ENCODE measurements at regions not wholly inside any gene's neighbourhood (a gene's known extent, or its start where the extent isn't known, plus 50 kb on each side); places are given as distances from the start of the nearest gene placed in this dataset.
"Not testable (repeated sequence)": the region's sequence is repeated elsewhere in the genome, so short reads cannot be mapped to it uniquely, and the experiment has no call there.

DNA sequence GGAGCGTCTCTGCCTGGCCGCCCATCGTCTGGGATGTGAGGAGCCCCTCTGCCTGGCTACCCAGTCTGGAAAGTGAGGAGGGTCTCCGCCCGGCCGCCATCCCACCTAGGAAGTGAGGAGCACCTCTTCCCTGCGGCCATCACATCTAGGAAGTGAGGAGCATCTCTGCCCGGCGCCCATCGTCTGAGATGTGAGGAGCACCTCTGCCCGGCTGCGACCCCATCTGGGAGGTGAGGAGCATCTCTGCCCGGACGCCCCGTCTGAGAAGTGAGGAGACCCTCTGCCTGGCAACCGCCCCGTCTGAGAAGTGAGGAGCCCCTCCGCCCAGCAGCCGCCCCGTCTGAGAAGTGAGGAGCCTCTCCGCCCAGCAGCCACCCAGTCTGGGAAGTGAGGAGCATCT lies 84.5 kb downstream of the IDS start:
- not testable (repeated sequence) for DNase-seq

GRCh38 chrX:149398027-149398426 lies 107.1 kb downstream of the IDS start:
- DNase-seq = no peak

- no peak for DNase-seq
Measured at GRCh38 chrX:149392921-149393320, 112.2 kb downstream of the IDS start.

DNA sequence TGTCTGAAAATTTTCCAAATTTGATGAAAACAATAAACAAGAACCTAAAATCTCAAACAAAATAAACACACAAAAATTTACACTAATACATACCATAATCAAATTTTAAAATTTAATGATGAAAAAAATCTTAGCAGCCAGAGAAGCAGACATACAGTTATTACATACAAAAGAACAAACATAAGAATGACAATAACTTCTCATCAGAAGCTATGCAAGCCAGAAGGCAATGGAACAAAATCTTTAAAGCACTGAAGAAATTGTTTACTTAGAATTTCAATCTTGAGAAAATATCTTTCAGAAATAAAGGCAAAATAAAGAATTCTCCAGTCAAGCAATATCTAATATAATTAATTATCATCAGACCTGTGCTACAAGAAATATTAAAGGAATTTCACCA lies 121.3 kb downstream of the IDS start:
- DNase-seq = no peak

GRCh38 chrX:149374751-149375150 lies 130.4 kb downstream of the IDS start:
- no peak for DNase-seq

DNA sequence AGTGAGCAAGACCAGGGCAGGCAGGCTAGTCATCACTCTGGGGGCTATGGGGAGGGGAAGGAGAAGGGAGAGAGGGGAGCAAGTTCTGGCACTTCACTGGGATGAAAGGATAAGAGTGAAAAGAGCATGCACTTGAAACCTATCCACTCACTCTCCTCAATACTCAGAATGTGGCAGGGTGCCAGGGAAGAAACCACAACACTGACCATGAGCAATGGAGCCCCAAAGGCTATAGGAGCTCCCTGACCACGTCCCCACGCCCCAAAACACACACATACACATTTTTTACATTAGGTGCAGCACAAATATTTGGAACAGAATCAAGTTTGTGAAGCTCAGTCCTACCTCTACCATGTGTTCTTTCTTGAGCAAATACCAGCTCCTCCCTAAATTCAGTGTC lies 132.2 kb downstream of the IDS start:
- DNase-seq = no peak

DNA sequence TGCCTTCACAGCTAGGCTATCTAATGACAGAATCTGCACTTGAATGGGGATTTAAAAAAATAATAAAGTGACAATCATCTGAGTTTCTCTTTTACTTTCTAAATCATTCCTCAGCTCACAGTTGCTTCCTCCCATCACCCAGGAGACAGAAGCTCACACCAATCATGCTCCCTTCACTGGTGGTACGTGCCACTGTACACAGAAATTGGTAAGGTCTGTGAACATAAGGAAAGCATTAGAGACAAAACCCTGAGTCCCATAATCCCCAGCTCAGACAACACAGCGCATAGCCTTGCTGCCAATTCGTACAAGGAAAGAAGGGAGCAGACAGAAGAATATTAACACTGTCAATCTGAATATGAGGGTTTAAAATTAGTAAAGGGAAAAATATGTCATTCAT lies 133.1 kb downstream of the IDS start:
- DNase-seq = no peak

DNA sequence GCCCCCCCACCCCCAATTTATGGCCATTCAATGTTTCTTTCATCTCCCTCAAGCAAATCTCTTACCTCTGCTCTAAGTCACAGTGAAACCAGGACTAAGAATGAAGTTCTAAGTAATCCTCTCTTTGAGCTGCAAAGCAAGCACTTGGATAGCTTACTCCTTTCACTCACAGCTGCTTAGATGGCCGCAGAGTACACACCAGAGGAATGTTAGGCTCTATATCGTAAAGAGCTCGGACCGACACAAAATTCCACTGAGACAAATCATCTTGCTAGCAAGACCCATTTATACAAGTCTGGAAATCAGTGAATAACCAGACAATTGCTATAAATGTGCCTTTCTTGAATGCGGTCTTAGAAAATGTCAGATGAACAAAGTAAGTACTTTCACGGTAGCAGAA lies 135.0 kb downstream of the IDS start:
- DNase-seq = no peak

GRCh38 chrX:149365552-149365951 lies 139.6 kb downstream of the IDS start:
- no peak for DNase-seq

DNA sequence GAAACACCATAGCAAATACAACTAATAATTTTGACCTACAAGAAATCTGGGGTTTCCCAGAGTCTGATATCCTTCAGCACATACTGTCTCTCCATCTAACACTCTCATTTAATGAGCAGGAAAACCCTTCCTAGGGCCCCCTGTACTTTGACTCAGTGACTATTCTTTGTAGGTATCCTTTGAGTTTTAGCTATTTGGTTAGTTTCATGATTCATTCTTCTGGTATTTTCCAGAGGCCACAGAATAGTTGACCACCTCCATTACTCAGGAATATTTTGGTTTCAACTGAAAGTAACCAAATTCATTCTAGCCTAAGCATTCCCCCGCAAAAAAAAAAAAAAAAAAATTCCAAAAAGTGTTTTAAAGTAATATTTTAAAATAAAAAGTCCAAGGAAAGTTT lies 140.0 kb downstream of the IDS start:
- no peak for DNase-seq

DNA sequence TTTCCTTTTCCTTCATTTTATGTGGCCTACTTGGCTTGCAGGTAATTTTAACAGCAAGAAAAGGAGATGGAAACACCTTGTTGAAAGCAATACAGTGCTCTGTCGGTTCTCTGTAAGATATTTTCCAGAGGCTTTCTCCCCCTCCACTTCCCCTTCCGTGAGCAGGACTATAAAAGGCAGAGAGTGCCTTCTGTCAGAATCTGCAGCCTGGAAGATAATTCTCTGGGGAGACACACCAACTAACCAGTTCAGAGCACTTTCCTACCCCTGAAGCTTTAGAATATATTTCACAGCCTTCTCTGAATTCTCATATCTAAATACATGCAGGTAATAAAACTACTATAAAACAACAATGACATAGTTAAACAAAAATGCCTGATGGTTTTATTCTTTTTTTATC lies 141.1 kb downstream of the IDS start:
- DNase-seq = no peak

- DNase-seq = no peak
Measured at GRCh38 chrX:149346306-149346705, 158.8 kb downstream of the IDS start.

- DNase-seq = no peak
Measured at GRCh38 chrX:149322316-149322715, 182.8 kb downstream of the IDS start.

GRCh38 chrX:149313871-149314371 lies 191.2 kb downstream of the IDS start:
- DNase-seq = no peak

GRCh38 chrX:149312988-149313387 lies 192.1 kb downstream of the IDS start:
- DNase-seq = no peak

GRCh38 chrX:149312097-149312496 lies 193.0 kb downstream of the IDS start:
- no peak for DNase-seq

- DNase-seq = no peak
Measured at GRCh38 chrX:149302705-149303104, 202.4 kb downstream of the IDS start.

GRCh38 chrX:149298111-149298510 lies 207.0 kb downstream of the IDS start:
- no peak for DNase-seq

GRCh38 chrX:149296092-149296491 lies 209.0 kb downstream of the IDS start:
- no peak for DNase-seq

- DNase-seq = peak; percentile 0
Measured at GRCh38 chrX:149286940-149287349, 218.2 kb downstream of the IDS start.

- no peak for DNase-seq
Measured at GRCh38 chrX:149284616-149285015, 220.5 kb downstream of the IDS start.

GRCh38 chrX:149283853-149284252 lies 221.3 kb downstream of the IDS start:
- no peak for DNase-seq

- no peak for DNase-seq
Measured at GRCh38 chrX:149282909-149283308, 222.2 kb downstream of the IDS start.

DNA sequence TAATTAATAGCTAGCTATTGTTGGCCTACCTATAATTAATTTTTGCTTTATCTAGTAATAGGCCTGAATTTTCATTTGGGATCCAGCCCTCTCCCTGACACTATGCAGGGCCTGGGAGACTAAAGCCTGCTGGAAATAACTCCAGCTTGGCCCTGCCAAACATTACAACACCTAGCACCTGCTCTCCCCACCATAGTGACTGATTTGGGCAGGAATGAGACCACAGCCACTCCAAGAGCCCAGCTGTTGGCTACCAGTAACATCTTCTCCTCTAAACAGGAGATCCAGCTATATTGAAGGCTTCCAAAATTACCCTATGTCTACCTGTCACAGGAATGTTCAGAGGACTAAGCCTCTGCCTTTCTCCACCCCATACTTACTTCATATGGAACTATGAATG lies 225.1 kb downstream of the IDS start:
- no peak for DNase-seq

DNA sequence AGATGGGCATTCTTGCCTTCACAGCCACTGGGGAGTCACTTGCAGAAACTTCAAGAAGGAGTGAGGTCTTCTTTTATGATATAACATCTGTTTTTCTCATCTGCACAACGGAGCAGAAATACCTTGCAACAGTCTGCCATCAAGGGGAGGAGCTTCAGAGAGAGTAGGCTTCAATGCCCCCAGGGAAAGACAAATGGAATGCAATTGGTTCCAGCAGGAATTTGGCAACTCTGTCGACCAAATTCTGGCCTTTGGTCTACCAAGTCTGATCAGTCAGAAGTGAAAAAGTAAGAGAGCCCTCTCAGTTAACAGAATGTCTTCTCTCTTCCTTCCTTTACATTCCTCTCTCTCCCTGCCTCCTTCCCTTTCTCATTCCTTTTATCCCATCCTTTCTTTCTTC lies 229.3 kb downstream of the IDS start:
- no peak for DNase-seq

DNA sequence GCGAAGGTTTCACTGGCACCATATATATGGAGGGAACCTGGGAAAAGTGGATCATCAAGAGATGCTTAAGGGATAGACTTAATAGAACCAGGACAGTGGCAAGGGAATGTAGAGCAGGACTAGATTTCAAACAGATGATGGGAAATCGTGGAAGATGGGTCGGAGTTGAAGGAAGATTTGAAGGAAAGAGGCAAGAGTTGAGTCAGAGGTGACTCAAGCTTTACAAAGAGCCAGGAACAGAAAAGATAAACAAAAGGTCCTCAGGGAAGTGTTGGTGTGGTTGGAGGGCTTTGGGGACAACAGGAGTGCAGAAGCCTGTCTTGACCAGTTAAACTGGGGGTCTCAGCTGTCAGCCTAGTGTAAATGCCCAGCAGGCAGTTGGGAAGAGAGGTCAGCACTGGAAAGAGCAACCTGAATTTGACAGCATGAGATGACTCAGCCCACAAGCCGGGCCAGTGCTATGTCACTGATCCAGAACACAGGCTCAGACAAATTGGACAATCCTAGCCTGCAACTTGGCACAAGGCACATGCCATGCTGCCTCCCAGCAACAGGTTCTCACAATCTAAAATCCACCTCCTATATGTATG lies 230.5 kb downstream of the IDS start:
- no peak for DNase-seq

Data from DMS79 treated with DMSO at 0.1 percent for 48 hours (cell line).